Hematopoietic multipotent progenitor cell treated with erythropoietin and hydrocortisone succinate and interleukin-3 and kit ligand, for 4 days (in vitro differentiated cells): ENCODE measurements at regions not wholly inside any gene's neighbourhood (a gene's known extent, or its start where the extent isn't known, plus 50 kb on each side); places are given as distances from the start of the nearest gene placed in this dataset.
"Not testable (repeated sequence)": the region's sequence is repeated elsewhere in the genome, so short reads cannot be mapped to it uniquely, and the experiment has no call there.

Experiments
- DNase-seq: peaks from one replicate; pipeline ENCODE4 v3.0.0-alpha.2; 2015

DNA sequence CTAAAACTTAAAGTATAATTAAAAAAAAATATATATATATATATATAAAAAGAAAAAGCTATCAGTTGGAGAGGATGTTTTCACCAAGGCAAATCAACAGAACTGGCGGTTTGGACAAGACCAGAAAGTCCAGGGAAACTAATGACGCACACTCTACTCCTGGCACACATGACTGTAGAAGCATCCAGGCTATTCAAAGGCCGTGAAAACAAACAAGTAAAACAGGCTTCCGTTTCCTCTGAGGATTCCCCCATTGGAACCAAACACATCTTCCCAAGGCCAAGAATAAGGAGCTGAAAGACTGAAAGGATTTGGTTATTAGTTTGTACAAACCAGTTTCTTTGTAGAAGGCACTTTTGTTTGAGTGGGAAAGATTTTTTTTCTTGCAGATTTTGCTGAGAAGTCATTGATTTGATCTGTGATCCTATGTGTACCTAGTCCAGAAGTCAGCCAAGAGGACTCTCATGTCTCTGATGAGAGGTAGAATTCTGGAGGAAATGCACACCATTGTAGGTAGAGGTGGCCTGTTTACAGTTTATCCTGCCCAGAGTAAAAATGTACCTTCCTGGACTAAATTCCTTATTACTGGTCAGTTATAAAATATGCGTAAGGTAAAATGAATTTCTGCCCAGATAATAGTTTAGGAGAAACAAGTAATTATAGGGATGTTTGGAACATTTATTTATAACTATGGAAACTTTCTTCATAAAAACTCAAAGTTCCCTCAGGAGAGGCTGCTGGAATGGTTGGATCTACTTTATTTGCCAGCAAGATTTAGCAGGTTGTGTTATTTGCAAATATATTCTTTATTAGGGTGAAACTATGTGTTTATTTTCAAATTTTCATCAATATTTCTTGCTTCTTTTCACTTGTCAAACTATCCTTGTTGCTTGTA is 66.5 kb downstream of the DMP1 start:
- DNase-seq = no peak

DNA sequence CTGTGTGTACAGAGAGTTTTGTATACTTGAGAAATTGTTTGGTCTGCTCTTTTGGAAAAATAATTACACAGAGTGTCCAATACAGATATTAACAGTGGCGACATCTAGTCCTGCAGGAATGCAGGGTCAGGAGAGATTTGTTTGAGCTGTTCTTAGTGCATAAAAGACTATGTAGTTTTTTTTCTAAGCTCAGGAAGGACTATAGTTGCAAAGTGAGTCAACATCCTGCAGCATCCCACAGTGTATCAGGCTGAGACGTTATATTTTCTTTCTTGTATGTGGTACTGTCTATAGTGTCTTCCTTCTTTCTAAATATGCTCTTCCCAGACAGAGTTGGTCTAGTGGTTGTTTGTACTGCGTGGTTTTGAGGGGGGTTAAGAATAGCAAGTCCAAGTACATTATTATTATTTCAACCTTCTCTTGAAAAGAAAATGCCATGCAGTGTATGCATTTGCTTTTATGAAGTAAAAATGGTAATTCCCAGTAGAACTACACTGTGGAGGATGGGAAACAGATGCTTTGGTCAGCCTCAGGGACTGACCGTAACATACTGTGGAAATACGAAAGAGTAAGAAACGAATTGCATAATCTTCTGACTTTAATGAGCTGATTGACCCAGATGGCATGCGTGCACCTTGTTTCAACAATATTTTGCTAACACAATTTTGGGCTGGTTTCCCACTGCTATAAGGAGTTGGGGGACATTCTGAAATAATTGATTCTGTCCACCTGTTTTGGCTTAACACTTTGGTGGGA is 67.4 kb downstream of the DMP1 start:
- DNase-seq = no peak

DNA sequence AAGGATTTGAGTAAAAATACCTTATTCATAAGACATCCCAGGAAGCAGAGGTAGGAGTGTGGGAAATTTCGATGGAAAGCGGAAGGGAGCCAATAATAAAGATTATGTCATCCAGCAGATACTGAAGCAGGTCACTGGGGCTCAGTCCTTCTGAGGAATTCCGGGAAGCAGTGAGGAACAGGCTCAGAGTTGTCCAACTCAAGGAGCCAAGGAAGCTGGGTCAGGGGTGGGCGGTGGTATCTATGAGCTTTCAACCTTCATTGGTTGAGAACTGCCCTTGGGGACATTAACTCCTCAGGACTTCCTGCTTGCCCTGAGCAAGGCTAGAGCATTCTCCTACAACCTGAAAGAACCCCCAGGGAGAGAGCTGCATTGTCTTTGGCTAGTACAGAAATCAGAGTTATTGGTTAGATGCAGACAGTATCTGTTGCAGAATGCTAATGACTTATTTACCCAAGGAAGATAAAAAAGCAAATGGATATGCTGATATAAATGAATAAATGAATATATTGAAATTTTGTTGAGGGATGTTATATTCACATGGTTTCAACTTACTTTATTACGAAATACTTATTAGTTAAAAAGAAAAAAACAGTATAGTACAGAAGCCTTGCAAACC is 68.2 kb downstream of the DMP1 start:
- DNase-seq = no peak

GRCh38 chr4:87720094-87720691 is 70.1 kb downstream of the DMP1 start:
- DNase-seq = no peak

DNA sequence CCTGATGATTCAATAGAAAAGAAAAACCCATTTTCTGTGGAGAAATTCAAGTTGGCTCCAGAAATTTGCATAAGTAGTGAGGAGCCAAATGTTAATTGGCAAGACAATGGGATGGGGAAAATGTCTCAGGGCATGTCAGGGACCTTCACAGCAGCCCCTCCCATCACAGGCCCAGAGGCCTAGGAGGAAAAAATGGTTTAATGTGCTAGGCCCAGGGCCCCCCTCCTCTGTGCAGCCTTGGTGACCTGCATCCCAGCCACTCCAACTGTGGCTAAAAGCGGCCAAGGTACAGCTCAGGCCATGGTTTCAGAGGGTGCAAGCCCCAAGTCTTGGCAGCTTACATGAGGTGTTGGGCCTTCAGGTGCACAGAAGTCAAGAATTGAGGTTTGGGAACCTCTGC is 74.1 kb upstream of the IBSP start:
- DNase-seq = not testable (repeated sequence)

DNA sequence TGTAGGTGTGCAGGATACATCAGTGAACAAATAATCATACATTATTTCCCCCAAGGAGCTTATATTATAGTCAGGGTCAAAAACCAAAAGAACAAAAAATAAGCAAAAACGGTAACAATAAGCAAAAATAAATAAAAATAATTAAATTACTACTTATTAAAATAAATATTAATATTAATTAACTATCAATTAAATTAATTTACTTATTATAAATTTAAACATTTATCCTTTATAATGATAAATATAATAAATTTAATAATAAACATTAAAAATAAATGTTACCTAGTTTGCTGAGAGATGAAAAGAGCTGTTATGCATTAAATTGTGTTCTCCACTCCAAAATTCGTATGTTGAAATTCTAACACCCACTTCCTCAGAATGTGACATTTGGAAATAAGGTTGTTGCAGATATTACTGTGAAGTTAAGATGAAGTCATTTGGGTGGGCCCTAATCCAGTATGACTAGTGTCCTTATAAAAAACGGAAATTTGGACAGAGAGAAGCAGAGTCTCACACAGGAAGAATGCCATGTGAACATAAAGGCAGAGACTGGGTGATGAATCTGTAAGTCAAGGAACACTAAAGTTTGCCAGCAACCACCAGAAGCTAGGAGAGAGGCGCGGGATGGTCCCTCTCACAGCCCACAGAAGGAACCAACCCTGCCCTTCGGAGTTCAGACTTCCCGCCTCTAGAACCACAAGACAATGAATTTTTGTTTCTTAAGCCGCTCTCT is 67.2 kb upstream of the IBSP start:
- DNase-seq = peak; percentile 3

DNA sequence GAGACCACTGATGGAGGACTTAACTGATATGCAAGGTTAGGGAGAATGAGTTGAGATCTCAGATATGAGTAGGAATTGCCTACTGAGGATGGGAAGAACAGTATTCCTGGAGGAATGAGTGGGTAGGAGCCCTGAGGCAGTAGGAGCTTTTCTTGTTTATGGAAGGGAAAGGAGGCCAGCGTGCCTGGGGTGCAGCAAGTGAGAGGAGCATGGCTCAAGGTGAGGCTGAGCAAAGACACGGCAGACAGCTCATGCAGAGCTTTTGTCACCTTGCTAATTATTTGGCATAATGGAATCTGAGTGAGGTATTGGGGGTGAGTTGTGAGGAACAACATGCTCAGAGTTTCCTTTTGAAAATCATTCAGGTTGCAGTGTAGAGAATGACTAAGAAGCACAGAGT is 65.3 kb upstream of the IBSP start:
- DNase-seq = no peak

GRCh38 chr4:87734936-87735335 is 64.4 kb upstream of the IBSP start:
- no peak for DNase-seq

DNA sequence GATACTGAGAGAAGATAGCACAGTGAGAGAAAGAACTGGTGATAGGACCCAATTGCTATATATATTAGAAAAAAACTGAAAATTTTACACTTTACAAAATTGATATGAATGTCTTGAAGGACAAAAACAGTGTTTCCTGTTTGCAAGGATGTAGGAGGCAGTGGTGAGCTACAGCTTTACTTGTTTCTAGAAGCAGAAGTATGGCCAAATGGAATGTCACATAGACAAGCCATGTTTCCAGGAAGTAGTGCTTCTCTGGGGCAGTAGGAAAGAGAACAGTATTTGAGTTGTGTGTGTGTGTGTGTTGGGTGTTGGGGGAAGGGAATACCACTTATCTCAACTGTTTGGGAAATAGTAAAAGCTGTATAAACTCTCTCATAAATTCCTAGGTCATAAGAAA is 60.9 kb upstream of the IBSP start:
- DNase-seq = peak; percentile 8

DNA sequence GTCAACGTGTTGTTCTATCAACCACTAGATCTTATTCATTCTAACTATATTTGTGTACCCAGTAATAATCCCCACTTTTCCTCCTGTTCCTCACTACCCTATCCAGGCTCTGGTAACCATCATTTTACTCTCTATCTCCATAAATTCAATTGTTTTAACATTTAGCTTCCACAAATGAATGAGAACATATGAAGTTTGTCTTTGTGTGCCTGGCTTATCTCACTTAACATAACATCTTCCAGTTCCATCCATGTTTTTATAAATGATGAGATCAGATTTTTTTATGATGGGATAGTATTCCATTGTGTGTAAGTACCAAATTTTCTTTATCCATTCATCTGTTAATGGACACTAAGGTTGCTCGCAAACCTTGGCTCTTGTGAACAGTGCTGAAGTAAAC is 59.9 kb upstream of the IBSP start:
- no peak for DNase-seq

GRCh38 chr4:87745064-87745807 is 54.1 kb upstream of the IBSP start:
- no peak for DNase-seq

DNA sequence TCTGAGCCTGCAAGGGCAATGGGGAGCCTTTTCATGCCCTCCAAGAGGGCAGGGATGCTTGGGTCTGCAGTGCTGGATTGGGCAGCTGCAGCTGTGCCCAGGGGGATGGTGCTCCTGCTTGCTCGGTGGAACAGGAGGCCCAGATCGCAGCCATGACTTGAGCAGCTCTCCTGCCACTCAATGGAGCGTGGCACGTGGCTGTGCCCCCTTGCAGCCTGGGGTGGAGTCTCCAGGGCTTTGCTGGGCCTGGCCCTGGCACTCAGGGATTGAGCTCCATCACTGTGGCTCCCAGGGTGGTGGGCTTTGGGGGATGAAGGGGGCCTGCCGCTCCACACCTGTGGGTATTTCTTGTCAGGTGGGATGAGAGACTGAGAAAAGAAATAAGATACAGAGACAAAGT is 53.4 kb upstream of the IBSP start:
- no peak for DNase-seq
